Stimulated activated CD8-positive, alpha-beta memory T cell treated with anti-CD3 and anti-CD28 coated beads, Interleukin-7, amount 100 ng/mL, for 4 hours (primary cell): ENCODE measurements at regions not wholly inside any gene's neighbourhood (a gene's known extent, or its start where the extent isn't known, plus 50 kb on each side); places are given as distances from the start of the nearest gene placed in this dataset.

Experiments
- DNase-seq, 2 donors: peaks; one replicate each; pipeline ENCODE4 v3.0.0-alpha.2; 2020; ENCODE audit warnings: low read depth in 2 of 2

- no peak for DNase-seq
Observed at GRCh38 chr17:73724341-73724740, 80.1 kb upstream of the SDK2 start.

- no peak for DNase-seq
Observed at GRCh38 chr17:73724990-73725389, 80.7 kb upstream of the SDK2 start.

GRCh38 chr17:73725794-73726515 lies 81.7 kb upstream of the SDK2 start:
- no peak for DNase-seq

GRCh38 chr17:73727941-73728340 lies 83.7 kb upstream of the SDK2 start:
- DNase-seq: no peak

- no peak for DNase-seq
Observed at GRCh38 chr17:73729101-73729500, 84.9 kb upstream of the SDK2 start.

GRCh38 chr17:73731733-73732132 lies 87.5 kb upstream of the SDK2 start:
- no peak for DNase-seq

GRCh38 chr17:73733517-73733916 lies 89.3 kb upstream of the SDK2 start:
- DNase-seq: no peak

- DNase-seq: no peak
Observed at GRCh38 chr17:73735245-73735644, 91.0 kb upstream of the SDK2 start.

GRCh38 chr17:73738751-73739575 lies 94.7 kb upstream of the SDK2 start:
- DNase-seq: no peak

GRCh38 chr17:73740370-73740769 lies 96.1 kb upstream of the SDK2 start:
- DNase-seq: no peak

- no peak for DNase-seq
Observed at GRCh38 chr17:73742948-73743381, 98.7 kb upstream of the SDK2 start.

- DNase-seq: no peak
Observed at GRCh38 chr17:73743518-73744201, 99.4 kb upstream of the SDK2 start.

- DNase-seq: no peak
Observed at GRCh38 chr17:73744411-73744810, 100.2 kb upstream of the SDK2 start.

- no peak for DNase-seq
Observed at GRCh38 chr17:73746314-73747073, 102.2 kb upstream of the SDK2 start.

- no peak for DNase-seq
Observed at GRCh38 chr17:73747221-73748002, 103.2 kb upstream of the SDK2 start.

GRCh38 chr17:73748508-73748907 lies 104.3 kb upstream of the SDK2 start:
- DNase-seq: no peak

- no peak for DNase-seq
Observed at GRCh38 chr17:73749337-73749823, 105.1 kb upstream of the SDK2 start.

- DNase-seq: no peak
Observed at GRCh38 chr17:73749928-73750605, 105.8 kb upstream of the SDK2 start.

- DNase-seq: no peak
Observed at GRCh38 chr17:73750975-73751374, 106.7 kb upstream of the SDK2 start.
